CD14-positive monocyte (primary cell): ENCODE measurements at regions not wholly inside any gene's neighbourhood (a gene's known extent, or its start where the extent isn't known, plus 50 kb on each side); places are given as distances from the start of the nearest gene placed in this dataset.

Experiments
- DNase-seq, 3 donors: peaks; one replicate each; pipeline ENCODE4 v3.0.0-alpha.2; 2011 to 2022
- H2AFZ ChIP-seq: 2 replicates; pipeline ENCODE4 v1.6.0; 2012; ENCODE audit warnings: mild to moderate bottlenecking, low read depth, low read length, inconsistent platforms; ENCODE audit not compliant: insufficient read depth, poor library complexity, severe bottlenecking
- H3K27ac ChIP-seq, 2 donors: 1 replicate in 1 of 2; 2 replicates in 1 of 2; pipeline ENCODE4 v1.5.1; 2012 to 2013; ENCODE audit warnings: low read length in 2 of 2, control low read depth in 1 of 2, inconsistent platforms in 1 of 2, low read depth in 1 of 2, mild to moderate bottlenecking in 1 of 2
- H3K27me3 ChIP-seq, 2 donors: one replicate each; pipeline versions ENCODE4 v1.6.0 to v1.6.1; 2011 to 2013; ENCODE audit warnings: low read length in 2 of 2; ENCODE audit not compliant: control insufficient read depth in 2 of 2, insufficient read depth in 2 of 2
- H3K36me3 ChIP-seq, 2 donors: replicated peaks in 1 of 2; 1 replicate in 1 of 2; 2 replicates in 1 of 2; pipeline versions ENCODE4 v1.5.1 to v1.6.1; 2012 to 2013; ENCODE audit warnings: low read length in 2 of 2, control low read depth in 1 of 2, inconsistent platforms in 1 of 2, mild to moderate bottlenecking in 1 of 2; ENCODE audit not compliant: insufficient read depth in 2 of 2, control insufficient read depth in 1 of 2
- H3K4me1 ChIP-seq, 2 donors: 1 replicate in 1 of 2; 2 replicates in 1 of 2; pipeline versions ENCODE4 v1.5.1 to v1.6.1; 2012 to 2013; ENCODE audit warnings: low read length in 2 of 2, control low read depth in 1 of 2, inconsistent platforms in 1 of 2, mild to moderate bottlenecking in 1 of 2, moderate library complexity in 1 of 2; ENCODE audit not compliant: insufficient read depth in 2 of 2, control insufficient read depth in 1 of 2
- H3K4me2 ChIP-seq: replicated peaks from 2 replicates; pipeline ENCODE3; 2012; ENCODE audit warnings: low read length, moderate library complexity, mild to moderate bottlenecking; ENCODE audit not compliant: poor library complexity, severe bottlenecking; ENCODE audit errors: extremely low read depth
- H3K4me3 ChIP-seq, 3 experiments: fragments of 200-600 bp in 1 of 3; sonication (generic) in 1 of 3; replicated peaks in 1 of 3; 1 replicate in 2 of 3; 2 replicates in 1 of 3; pipeline ENCODE4 v1.5.1; 2011 to 2013; ENCODE audit warnings: low read length in 3 of 3, mild to moderate bottlenecking in 3 of 3, control low read depth in 2 of 3, low read depth in 2 of 3, inconsistent platforms in 1 of 3, moderate library complexity in 1 of 3
- H3K79me2 ChIP-seq: 2 replicates; pipeline ENCODE4 v1.6.0; 2012; ENCODE audit warnings: mild to moderate bottlenecking, control low read depth, inconsistent platforms, low read length, moderate library complexity; ENCODE audit not compliant: insufficient read depth
- H3K9ac ChIP-seq: 2 replicates; pipeline ENCODE4 v1.6.0; 2017; ENCODE audit warnings: low read length, mild to moderate bottlenecking; ENCODE audit not compliant: insufficient read depth, poor library complexity, severe bottlenecking
- H3K9me3 ChIP-seq, 2 donors: replicated peaks in 1 of 2; 1 replicate in 1 of 2; 2 replicates in 1 of 2; pipeline versions ENCODE4 v1.5.1 to v1.6.1; 2012 to 2013; ENCODE audit warnings: low read length in 2 of 2, control low read depth in 1 of 2; ENCODE audit not compliant: control insufficient read depth in 1 of 2, insufficient read depth in 1 of 2
- H4K20me1 ChIP-seq: 2 replicates; pipeline ENCODE4 v1.6.0; 2012; ENCODE audit warnings: mild to moderate bottlenecking, low read length, control low read depth, moderate library complexity; ENCODE audit not compliant: insufficient read depth
- H3K27ac Mint-ChIP-seq, 7 donors: one replicate each; pipeline ENCODE4 v1.8.0; 2020; ENCODE audit warnings: mild to moderate bottlenecking in 7 of 7, mixed read lengths in 7 of 7, moderate library complexity in 6 of 7, inconsistent platforms in 2 of 7
- H3K27me3 Mint-ChIP-seq, 3 donors: one replicate each; pipeline ENCODE4 v1.8.0; 2021 to 2022; ENCODE audit warnings: low read depth in 3 of 3, mild to moderate bottlenecking in 3 of 3, mixed read lengths in 3 of 3, moderate library complexity in 3 of 3, inconsistent platforms in 1 of 3
- H3K36me3 Mint-ChIP-seq, 2 donors: one replicate each; pipeline ENCODE4 v1.8.0; 2020; ENCODE audit warnings: mixed read lengths in 2 of 2, inconsistent platforms in 1 of 2, mild to moderate bottlenecking in 1 of 2
- H3K4me1 Mint-ChIP-seq: one replicate; pipeline ENCODE4 v1.8.0; 2020; ENCODE audit warnings: mild to moderate bottlenecking, mixed read lengths
- H3K4me3 Mint-ChIP-seq, 2 donors: one replicate each; pipeline ENCODE4 v1.8.0; 2020; ENCODE audit warnings: mild to moderate bottlenecking in 2 of 2, mixed read lengths in 2 of 2, moderate library complexity in 1 of 2
- H3K9me3 Mint-ChIP-seq, 7 donors: one replicate each; pipeline ENCODE4 v1.8.0; 2020 to 2022; ENCODE audit warnings: mixed read lengths in 7 of 7, mild to moderate bottlenecking in 6 of 7, moderate library complexity in 6 of 7, inconsistent platforms in 2 of 7
- WGBS: methylation state at CpG from one replicate; pipeline ENCODE4 v1.1.5; 2013; ENCODE audit warnings: missing lambda C conversion rate; ENCODE audit not compliant: insufficient coverage; 5-methylcytosine and 5-hydroxymethylcytosine counted together
- intact Hi-C, 2 donors: fragments of 100-400 bp; cut with micrococcal nuclease; formaldehyde crosslinking; loops; one replicate each; pipeline versions ENCODE4 v1.15.0 to v1.15.1; 2023
- TF ChIP-seq, protein P1 (sequence below): fragments of 200-600 bp; IDR thresholded peaks from one replicate; pipeline ENCODE4 v1.8.0; 2022; ENCODE audit warnings: antibody characterized with exemption, mild to moderate bottlenecking

GRCh38 chr3:153042088-153042487 lies 119.9 kb upstream of the RAP2B start:
- intact Hi-C loops: loop anchor here (5.0 to 10.0 kb wide), 4 partner anchors 95 to 725 kb away; no protein-coding TSS in a partner anchor
- no peaks in the 10 kb centered on the region for H3K79me2 ChIP-seq
- H3K9me3 Mint-ChIP-seq: peaks cover 0 to 1% (median 0%) of the 10 kb centered on the region in 7 donors
- H3K4me1 Mint-ChIP-seq: peaks cover 24% of the 10 kb centered on the region
- TF ChIP-seq, protein P1, sequence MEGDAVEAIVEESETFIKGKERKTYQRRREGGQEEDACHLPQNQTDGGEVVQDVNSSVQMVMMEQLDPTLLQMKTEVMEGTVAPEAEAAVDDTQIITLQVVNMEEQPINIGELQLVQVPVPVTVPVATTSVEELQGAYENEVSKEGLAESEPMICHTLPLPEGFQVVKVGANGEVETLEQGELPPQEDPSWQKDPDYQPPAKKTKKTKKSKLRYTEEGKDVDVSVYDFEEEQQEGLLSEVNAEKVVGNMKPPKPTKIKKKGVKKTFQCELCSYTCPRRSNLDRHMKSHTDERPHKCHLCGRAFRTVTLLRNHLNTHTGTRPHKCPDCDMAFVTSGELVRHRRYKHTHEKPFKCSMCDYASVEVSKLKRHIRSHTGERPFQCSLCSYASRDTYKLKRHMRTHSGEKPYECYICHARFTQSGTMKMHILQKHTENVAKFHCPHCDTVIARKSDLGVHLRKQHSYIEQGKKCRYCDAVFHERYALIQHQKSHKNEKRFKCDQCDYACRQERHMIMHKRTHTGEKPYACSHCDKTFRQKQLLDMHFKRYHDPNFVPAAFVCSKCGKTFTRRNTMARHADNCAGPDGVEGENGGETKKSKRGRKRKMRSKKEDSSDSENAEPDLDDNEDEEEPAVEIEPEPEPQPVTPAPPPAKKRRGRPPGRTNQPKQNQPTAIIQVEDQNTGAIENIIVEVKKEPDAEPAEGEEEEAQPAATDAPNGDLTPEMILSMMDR: no peak
- no peaks in the 10 kb centered on the region for H3K9me3 ChIP-seq
- H3K9ac ChIP-seq: no peak overlapping the region
- no peaks in the 10 kb centered on the region for H3K27me3 Mint-ChIP-seq
- no peaks in the 10 kb centered on the region for H3K27me3 ChIP-seq
- H3K4me3 Mint-ChIP-seq: no peak overlapping the region
- H3K27ac Mint-ChIP-seq: no peak overlapping the region
- H3K27ac ChIP-seq: no peak overlapping the region
- H4K20me1 ChIP-seq: no peaks in the 10 kb centered on the region
- H3K36me3 Mint-ChIP-seq: no peaks in the 10 kb centered on the region
- peaks cover 17 to 23% of the 10 kb centered on the region in 2 donors for H3K4me1 ChIP-seq
- H3K36me3 ChIP-seq: no peaks in the 10 kb centered on the region
- no peak for DNase-seq
- no peak overlapping the region for H3K4me2 ChIP-seq
- no CpG with 5 or more reads among the region's 1 CpG for WGBS
- no peak overlapping the region for H3K4me3 ChIP-seq
- H2AFZ ChIP-seq: no peak overlapping the region

DNA sequence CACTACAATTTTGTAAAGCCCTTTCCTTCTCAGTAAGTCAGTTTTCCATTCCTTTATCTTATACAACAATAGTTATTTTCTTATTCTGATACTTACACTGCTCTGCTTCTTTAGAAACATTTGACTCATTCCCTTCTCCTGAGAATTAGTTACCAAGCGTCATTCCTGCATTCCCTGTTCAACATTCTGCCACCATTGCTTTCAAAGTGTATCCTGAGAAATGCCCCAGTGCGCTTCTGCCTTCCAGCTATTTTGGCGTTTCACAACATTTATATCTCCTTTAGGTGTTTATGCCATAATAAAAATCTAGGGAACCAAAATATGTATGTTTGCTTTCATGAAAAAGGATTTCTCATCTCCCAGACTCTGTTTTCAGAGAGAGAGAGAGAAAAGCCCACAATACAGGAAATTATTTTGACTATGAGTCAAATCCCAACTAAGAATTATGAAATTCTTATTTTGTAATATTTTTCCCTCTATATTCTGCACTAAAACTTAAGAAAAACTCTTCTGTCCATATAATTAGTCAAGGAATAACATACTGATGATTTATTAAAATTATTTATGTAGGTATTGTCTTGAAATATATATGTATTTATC lies 118.2 kb upstream of the RAP2B start:
- peaks cover 17 to 23% of the 10 kb centered on the region in 2 donors for H3K4me1 ChIP-seq
- H3K4me3 ChIP-seq: peak overlapping the region in 1 of 3 experiments; percentile 67
- Mint-ChIP-seq H3K27ac (peak overlapping the region in 6 of 7 donors; percentile 39 to 86 (median 63)), H3K9me3 (peaks cover 0 to 1% (median 0%) of the 10 kb centered on the region in 7 donors), H3K36me3 (no peaks in the 10 kb centered on the region), H3K4me1 (peaks cover 24% of the 10 kb centered on the region), H3K4me3 (peak overlapping the region; percentile 66 to 72), H3K27me3 (no peaks in the 10 kb centered on the region)
- H4K20me1 ChIP-seq: no peaks in the 10 kb centered on the region
- H2AFZ ChIP-seq: peak overlapping the region; percentile 14
- H3K4me2 ChIP-seq: peak overlapping the region; percentile 64
- 100% methylated on average over 1 of the region's 3 CpGs for WGBS
- TF ChIP-seq, protein P1: no peak
- DNase-seq: peak in 2 of 3 donors; percentile 21 to 44
- intact Hi-C loops: loop anchor here (5.0 to 10.0 kb wide), 4 partner anchors 93 to 723 kb away; no protein-coding TSS in a partner anchor
- no peaks in the 10 kb centered on the region for H3K9me3 ChIP-seq
- H3K27ac ChIP-seq: peak overlapping the region in 1 of 2 donors; percentile 17
- H3K27me3 ChIP-seq: no peaks in the 10 kb centered on the region
- no peaks in the 10 kb centered on the region for H3K36me3 ChIP-seq
- no peak overlapping the region for H3K9ac ChIP-seq
- no peaks in the 10 kb centered on the region for H3K79me2 ChIP-seq
